HG02571 (cell line): ENCODE measurements at regions not wholly inside any gene's neighbourhood (a gene's known extent, or its start where the extent isn't known, plus 50 kb on each side); places are given as distances from the start of the nearest gene placed in this dataset.

Experiments
- ATAC-seq: cut with Tn5 transposase; IDR thresholded peaks from one replicate; pipeline ENCODE4 v1.9.1; 2021; ENCODE audit warnings: mild to moderate bottlenecking, moderate library complexity; ENCODE audit not compliant: unreplicated experiment

DNA sequence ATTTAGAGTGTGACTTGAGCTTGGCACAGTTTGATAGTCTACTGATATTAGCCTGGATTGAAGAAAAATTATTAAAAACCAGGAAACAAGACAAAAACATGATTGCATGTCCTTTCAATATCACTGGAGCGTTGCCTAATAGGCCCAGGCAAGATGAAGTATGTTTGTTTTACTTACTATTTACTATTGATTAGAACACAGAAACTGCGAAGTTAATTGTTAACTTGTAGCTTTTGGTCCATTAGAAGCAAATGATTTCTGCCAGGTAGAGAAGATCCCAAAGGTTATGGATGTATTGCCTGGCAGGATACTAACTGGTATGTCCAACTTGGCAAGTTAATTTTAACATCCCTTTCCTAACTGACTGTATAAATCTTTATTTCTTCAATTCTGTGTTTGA, 268.9 kb downstream of the ETNK1 start:
- no peak for ATAC-seq

DNA sequence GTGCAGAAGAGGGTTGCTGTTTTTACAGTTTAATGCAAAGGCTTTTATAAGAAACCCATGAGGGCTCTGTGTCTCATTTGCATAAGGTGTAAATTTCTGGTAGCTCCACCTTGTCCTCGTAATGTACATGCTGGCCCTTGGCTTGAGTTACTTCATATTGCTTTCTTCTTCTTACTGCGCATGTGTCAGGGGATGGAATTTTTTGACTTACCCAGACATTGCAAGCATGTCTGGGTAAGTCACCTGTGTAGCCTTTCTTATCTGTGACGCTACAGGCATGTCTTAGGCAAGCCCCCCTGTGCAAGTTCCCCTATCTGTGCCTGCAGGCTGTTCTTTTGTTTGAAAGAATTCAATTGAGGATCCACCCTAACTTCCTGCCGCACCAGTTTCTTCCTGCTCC, 274.2 kb downstream of the ETNK1 start:
- ATAC-seq = no peak

DNA sequence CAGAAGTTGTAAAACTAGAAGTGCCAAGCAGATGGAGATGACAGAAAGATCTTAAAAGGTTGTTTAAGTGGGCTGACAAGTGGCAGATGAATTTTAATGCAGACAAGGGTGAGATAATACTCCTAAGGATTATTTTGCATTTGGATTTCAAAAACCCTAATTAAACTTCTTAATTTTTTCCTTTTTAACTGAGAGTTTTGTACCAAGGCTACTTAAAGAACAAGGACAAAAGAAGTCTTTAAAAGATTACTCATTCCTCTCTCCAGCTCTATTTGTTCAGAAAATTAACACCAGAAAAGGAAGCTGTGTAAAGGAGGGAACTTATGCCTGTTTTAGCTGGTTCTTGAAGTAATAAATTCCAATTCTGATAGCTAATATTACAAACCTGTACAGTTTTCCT, 275.4 kb downstream of the ETNK1 start:
- ATAC-seq = no peak

DNA sequence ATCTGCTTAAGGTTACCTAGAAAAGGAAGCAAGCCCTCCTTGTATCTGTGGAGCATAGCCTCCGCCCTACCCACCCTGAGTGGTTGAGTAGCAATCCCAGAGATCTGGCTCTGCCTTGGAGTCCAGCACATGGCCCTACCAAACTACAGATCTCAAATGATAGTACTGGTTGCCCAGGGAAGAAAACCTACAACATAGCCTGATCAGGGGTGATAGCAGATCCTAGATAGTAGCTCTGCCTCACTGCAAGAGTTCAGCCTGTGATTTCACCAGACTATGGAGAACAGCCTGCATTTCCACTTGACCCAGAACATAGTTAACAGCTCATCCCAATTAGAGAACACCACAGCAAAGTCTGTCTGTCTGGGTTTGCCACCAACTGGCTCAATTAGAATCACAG, 279.5 kb downstream of the ETNK1 start:
- no peak for ATAC-seq

DNA sequence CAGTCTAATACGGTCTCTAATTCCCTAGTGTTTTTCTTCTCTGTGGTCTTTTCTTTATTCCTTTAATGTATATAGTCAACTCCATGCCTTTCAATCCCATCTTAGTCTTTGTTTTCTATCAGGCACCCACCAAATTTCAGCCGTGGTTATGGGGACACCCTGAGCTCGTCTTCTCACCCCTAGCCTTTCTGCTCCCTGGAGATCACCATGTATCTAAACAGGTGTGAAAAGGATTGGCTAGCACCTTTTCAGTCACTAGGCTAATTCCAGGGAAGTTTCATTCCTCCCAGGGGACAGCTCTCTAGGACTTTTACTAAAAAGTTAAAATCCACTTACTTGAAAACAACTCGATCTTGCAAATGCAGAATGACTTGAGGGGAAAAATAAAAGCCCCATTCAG, 291.3 kb downstream of the ETNK1 start:
- no peak for ATAC-seq

DNA sequence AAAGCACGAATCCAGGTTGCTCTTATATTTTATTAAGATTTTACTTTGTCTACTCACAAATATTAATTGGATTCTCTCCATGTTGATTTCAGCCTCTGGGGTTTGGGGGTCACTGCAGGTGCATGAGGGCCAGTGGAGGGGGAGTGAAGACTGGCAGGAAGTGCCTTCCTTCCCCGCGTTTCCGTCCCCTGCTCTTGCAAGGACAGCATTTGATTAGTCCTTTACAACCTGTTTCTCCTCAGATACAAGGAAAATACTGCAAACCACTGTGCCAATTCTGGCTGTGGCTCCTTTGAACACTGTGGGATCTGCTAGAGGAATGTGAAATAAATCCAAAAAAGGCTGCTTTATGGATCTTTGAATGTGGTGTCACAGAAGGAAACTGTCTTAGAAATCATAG, 291.8 kb downstream of the ETNK1 start:
- ATAC-seq = no peak

DNA sequence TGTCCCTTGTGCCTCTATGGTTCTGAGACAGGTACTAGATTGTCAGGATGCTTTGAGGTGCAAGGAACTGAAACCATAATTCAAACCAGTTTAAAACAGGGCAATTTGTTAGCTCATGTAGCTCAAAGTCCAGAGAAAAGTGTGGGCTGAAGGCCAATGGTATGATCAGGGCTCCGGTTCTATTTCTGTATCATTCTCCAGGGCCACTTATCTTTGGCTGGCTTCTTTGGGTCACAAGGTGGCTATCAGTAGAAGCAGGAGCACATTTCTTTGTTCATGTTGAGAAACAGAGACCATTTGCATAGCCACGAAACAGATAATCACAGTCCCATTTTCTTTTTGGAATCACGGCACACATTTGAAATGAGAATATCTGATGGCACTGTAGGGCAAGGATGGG, 294.9 kb downstream of the ETNK1 start:
- ATAC-seq = no peak

DNA sequence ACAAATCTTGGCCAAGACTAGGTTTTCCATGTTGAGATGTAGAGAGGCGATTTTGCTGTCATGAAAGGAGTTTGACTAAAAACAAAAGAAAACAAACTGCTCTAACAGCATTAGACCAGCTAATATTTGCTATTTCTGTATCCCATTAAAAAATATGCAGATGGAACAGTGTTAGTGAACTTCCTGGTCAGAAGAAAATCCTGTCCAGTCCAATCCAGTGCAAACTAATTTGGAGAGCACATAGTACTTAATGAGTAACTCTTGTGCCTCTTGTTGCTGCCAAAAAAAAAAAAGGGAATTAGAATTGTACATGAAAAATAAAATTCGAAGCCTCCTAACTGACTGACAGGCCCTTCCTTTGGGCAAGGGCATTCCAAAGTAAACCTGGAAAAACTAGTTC, 298.8 kb downstream of the ETNK1 start:
- ATAC-seq = no peak

DNA sequence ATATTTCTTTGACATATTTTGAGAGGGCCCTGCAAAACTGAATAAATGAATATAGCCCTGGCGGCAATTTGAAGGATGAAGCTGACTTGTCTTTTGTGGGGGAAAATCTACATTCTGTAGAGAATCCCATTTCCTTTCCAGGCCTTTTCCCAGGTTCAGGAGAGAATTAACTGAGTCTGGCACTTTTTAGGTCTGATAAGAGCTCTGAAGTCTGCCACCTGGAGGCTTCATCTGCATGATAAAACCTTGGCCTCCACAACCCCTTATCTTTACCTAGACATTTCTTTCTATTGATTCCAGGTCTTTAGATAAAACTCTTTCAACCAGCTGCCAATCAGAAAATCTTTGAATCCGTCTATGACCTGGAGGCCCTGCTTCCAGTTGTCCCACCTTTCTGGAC, 299.4 kb downstream of the ETNK1 start:
- no peak for ATAC-seq

DNA sequence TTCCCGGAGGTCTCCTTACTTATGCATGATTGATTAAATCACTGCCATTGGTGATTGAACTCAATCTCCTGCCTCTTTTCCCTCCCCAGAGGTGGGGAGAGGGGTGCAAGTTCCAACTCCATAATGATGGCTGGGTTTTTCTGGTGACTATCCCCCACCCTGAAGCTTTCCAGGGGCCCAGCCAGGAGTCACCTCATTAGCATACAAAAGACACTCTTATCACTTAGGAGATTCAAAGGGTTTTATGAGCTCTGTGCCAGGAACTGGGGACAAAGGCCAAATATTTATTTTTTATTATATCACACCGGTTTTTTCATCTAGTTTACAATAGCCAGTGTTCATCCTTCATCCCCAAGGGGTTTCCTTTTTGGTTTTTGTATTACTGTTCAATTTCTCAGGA, 300.7 kb downstream of the ETNK1 start:
- no peak for ATAC-seq

DNA sequence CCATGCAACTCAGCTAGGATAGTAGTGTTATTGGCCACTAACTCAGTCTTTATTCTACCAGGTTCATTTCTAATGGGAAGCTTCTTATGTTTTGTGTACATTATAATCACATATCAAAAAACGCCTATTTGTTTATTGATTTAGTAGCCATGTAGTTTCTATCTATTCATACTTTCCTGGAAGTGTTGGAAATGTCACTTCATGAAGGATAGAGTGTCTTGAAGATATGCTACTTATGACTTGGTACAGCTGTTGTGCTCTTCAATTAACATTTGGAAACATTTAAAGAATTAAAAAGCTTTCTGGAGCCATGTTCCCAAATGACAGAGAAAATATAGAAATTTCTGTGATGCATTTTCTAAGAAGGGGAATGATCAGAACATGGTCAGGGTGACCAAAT, 307.5 kb downstream of the ETNK1 start:
- ATAC-seq = no peak

DNA sequence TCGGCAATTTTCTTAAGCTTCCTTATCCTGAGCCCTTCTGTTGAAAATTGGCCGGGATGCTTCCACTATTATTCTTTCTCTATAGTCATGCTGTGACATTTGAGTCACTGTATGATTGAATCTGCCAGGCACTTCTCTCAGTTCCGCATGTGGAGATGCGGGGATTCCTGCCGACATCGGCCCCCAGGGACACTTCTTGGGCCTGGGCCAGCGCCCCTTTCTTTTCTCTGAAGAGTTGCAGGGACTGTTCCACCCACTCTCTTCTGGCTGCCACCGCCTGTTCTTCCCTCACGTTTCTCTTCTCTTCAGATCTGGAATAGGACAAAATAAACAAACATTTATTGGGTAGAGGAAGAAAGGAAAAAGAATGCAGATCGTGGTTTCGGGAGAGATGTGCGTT, 310.1 kb downstream of the ETNK1 start:
- no peak for ATAC-seq

DNA sequence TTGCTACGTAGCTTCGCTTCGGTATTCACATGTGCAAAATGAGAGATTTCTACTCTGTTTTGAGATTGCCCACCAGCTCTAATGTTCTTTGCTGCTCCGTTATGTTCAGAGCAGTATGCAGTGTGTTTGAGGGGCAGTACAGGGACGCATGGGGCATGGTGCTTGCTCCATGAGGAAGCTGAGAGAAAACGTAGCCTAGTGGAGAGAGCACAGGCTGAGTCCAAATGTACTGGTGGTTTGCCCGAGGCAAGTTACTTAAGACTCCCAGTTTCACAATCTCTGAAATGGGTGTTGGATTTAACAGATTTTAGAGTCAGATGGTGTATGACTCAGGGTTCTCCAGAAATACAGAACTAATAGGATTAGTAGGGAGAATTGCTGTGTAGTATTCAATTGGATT, 310.5 kb downstream of the ETNK1 start:
- no peak for ATAC-seq

DNA sequence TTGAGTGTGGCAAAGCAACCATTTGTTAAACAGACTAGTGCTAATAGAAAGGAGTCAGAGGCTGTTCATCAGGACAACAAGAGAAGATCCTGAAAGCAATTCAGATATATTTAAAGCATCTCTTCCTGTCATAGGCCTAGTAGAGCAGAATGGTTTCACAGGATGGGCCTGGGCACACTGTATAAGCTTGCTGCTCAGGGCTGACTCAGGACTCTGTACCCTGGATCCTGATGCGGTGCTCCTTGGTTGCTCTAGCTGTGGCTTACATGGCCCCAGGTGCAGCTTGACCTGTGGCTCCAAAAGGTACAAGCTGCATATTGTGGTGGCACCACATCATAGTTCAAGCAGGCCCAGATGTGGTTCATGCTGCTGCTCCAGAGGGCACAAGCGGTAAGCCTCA, 313.4 kb downstream of the ETNK1 start:
- no peak for ATAC-seq

DNA sequence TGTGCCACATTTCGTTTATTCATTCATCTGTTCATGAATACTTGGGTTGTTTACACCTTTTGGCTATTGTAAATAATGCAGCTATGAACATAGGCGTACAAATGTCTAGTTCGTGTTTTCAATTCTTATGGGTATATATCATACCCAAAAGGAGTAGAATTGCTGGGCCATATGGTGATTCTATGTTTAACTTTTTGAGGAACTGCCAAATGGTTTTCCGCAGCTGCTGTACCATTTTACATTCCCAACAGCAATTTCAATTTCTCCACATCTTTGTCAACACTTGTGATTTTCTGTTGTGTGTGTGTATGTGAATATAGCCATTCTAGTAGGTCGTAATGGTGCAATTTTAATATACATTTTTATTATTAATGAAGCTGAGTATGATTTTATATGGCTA, 326.2 kb downstream of the ETNK1 start:
- no peak for ATAC-seq

DNA sequence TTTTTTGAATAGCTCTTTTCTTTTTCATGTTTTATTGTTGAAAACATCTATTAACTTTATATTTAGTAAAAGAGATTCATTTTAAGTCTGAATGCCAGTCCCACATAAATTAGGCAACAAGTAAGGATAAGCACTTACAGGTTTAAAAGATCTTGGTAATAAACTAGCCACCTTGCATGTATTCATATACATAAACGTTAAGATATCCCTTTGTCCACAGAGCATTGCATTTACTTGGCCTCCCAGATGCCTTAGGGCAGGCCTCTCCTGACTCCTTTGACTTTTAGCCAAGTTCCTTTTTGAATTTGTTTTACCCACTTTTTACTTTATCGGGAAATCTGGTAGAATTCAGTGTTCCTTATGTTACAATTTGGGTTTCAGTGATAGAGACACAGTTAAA, 331.7 kb downstream of the ETNK1 start:
- no peak for ATAC-seq

DNA sequence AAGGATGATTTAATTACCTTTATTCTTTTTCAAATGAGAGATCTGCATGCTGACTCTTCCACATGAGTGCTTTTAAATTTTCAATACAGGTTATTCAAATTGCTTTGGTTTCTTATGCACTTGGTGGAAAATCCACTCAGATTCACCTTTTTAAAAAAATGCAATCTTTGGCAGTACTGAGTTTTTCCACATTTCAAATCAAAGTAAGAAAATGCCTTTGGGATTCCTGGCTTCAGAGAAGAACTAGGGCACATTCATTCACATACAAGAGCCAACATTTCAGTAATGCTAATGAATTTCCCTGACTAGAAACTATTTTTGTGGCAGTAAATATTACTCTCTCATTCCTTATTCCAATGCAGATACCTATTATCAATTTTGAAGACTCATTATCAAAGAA, 342.2 kb downstream of the ETNK1 start:
- ATAC-seq = no peak

DNA sequence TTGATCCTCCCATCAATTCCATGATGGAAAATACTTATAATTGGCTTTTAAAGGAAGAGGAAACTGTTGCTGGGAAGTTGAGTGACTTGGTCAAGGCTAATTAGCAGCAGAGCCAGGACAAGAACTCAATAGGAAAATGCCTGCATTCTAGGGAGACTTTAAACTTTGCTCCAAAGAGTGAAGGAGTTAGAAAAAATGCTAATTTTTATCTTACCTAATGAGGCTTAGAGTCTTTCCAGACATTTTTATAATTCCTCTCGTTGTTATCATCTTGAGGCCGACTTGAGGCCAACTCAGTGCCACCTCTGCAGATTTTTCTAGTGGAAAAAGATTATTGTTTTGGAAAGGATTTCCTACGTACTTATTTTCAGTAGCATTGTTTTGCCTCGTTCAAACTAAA, 344.6 kb downstream of the ETNK1 start:
- no peak for ATAC-seq

DNA sequence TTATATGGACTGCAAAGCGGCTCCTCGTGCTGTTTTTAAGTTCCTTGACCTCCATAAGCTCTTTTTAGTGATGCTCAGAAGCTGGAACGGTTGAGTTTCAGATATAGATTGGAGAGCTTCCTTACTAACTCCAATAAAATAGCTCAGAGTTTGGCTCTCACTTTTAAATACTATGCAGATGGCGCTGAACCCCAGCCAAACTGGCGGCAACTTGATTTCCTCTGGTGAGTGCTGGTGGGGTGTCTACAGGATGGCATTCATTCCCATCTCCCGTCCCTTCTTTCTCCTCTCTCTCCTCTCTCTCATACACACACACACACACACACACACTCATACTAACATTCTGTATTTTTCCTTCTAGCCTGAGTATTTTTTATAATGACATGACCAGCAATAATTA, 346.3 kb downstream of the ETNK1 start:
- no peak for ATAC-seq

DNA sequence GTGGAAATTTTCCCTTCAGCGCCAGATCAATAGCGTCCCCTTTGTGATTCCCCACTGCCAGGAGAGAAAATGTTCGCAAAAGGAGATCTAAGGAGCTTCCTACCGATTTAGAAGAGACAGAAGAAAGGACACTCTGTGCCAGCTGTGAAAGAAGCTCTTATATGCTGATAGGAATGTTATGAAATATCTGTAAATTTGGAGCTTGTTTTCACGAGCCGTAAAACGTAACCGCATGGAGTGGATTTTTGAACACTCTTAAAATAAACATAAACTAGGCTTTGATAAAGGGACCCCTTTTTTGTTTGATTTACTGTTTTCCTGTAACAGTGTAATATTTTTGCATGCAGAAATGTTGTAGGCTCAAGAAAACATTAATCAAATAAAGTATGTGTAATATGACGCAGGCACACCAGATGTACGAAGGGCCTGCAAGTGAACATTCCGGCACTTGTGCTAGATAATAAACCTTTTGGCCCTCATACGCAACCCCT, 346.8 kb downstream of the ETNK1 start:
- no peak for ATAC-seq

DNA sequence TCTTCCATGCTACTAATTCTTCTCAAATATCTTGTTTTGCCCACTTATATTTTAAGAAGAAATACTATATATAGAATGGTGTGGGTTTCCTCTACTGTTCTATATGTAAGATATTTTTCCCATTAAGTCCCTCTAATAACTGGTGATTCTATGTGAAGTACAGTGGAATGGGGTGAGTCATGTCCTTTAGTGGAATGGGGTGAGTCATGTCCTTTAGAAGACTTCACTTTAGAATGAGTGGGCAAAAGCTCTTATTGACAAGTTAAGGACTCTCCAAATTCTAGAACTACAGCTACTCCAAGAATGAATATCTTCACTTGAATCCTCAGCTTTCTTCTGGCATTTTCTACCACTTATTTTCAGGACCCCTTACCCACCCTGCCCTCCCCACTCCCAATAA, 349.9 kb downstream of the ETNK1 start:
- ATAC-seq = no peak

DNA sequence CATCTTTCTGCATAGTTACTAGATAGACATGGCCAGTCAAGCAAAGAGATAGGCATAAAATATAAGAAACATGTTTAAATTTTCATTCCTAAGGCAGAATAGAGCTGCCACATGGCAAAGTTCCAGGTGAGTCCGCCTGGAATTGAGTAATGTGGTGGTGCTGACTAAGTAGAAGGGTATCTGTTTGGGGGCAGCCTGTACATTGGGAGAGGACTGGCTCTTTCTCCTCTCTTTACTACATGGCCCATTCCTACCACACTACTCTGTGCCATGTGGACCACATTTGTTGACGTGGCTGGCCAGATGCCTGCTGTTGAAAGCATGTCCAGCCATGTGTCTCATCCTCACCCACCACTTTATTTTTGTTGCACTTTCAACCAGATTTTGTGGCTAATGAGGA, 354.0 kb downstream of the ETNK1 start:
- no peak for ATAC-seq

DNA sequence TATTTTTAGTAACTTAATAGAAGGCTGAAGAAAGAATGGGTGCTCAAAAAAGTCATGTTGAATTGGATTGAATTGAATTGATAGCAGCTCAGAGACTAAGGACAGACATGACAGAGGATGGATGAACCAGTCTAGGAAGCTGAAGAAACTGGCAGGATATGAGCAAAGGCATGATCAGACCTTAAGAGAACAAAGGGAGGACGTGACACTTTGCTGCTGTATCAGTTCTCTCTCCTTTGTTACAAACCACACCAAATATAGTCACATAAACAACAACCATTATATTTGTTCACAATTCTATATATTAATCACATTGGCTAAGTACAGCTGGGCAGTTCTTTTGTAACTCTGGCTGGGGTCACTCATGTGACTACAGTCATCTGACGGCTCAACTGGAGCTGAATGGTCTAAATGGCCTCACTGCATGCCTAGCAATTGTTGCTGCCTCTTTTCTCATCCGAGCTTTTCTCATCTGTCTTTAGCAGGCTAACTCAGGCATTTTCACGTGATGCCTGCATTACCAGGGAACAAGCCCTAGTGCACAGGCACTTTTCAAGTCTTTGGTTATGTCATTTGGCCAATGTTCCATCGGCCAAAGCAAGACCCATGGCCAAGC, 355.0 kb downstream of the ETNK1 start:
- ATAC-seq = no peak

DNA sequence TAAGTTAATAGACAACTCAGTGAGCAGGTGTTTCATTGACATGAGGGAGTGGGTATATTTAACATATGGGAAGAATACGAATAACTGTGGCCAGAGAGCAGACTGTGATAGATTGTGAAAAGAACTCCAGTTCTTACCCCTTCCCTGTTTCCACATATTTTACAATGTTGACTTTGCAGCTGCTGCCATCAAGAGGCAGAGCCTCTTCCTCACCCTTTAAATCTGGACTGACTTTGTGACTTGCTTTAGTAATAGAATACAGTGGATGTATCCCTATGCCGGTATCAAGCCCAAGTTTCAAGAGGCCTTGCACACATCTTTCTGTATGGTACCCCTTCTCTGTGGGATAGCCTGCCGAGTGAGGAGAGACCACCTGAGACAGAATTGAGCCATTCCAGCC, 356.7 kb downstream of the ETNK1 start:
- no peak for ATAC-seq
